Brain microvascular endothelial cell (primary cell): ENCODE measurements at regions not wholly inside any gene's neighbourhood (a gene's known extent, or its start where the extent isn't known, plus 50 kb on each side); places are given as distances from the start of the nearest gene placed in this dataset.
"Not testable (repeated sequence)": the region's sequence is repeated elsewhere in the genome, so short reads cannot be mapped to it uniquely, and the experiment has no call there.

Source experiments
- DNase-seq: peaks from one replicate; pipeline ENCODE4 v3.0.0-alpha.2; 2020
- H3K27ac ChIP-seq: fragments of 250-450 bp; sonication (Bioruptor Pico); 2 replicates; pipeline ENCODE4 v1.5.1; 2020; ENCODE audit warnings: mild to moderate bottlenecking, moderate library complexity
- H3K27me3 ChIP-seq: fragments of 250-450 bp; sonication (Bioruptor Pico); replicated peaks from 2 replicates; pipeline ENCODE4 v1.5.1; 2020; ENCODE audit warnings: mild to moderate bottlenecking
- H3K36me3 ChIP-seq: fragments of 250-450 bp; sonication (Bioruptor Pico); replicated peaks from 2 replicates; pipeline ENCODE4 v1.5.1; 2020; ENCODE audit warnings: mild to moderate bottlenecking
- H3K4me3 ChIP-seq: 2 replicates; pipeline ENCODE4 v1.5.1; 2011; ENCODE audit warnings: low read depth, mild to moderate bottlenecking, control low read depth, low read length, moderate library complexity
- in situ Hi-C: cut with HindIII; loops from 2 replicates; pipeline ENCODE4 v1.10.0; 2017; ENCODE audit warnings: low sequenced_read_pairs, low pct_ligation_motif_present
- TF ChIP-seq, protein P1 (sequence below): IDR thresholded peaks from 2 replicates; pipeline ENCODE4 v1.5.1; 2011; ENCODE audit warnings: low read depth, mild to moderate bottlenecking, moderate library complexity, low read length, control low read depth, inconsistent platforms; ENCODE audit errors: missing control alignments

DNA sequence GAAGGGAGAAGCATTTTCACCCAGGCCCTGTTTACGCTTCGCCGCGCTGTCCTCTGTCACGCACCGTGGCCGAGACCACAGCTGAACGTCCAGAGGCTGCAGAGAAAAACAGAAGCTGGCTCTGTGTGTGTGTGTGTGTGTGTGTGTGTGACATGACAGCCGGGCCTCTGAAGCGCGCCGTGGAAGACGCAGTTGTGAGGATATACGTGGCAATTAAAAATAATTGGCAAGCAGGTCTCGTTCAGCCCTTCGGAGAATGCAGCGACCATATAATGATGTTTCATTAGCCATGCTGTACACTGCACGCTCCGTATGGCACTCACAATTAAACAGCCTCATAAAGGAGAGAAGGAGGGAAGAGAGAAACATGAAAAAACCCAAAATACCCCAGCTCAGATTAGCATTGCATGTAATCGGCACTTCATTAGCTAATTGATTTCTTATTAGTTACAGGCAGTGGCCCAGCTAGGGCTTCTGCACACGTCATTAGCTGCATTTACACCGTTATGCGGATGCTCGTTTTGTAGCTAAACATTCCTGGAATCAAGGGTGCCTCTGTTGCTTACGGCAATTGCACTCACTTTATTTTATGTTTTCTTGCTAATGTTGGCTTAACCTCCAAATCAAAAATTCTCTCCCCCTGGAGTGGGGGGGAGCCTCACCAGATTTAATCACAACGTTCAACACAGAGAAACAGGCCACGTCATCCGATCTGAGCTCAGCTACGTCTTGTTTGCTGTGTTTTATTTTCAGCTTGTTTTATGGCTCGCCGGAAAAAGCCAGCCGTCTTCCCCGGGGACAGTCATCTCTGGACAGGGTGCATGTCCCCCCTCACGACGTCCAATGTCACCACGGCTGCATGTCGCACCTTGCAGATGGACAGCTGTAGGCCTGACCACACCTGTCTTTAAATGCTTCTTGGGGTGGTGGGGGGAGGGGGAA lies 74.6 kb upstream of the SHOX start:
- in situ Hi-C loops, result no loop called here

DNA sequence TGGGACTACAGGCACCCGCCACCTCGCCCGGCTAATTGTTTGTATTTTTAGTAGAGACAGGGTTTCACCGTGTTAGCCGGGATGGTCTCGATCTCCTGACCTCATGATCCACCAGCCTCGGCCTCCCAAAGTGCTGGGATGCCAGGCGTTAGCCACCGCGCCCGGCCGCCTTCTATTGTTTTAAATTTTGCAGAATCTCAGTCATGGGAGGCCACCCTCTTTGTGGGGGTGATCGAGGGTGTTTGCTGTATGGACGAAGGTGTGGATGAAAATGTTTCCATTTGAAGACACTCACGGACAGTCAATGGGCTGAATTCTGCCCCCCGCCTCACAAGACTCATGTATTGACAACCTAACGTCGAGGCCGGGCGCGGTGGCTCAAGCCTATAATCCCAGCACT lies 73.0 kb upstream of the SHOX start:
- H3K36me3 ChIP-seq, H3K27ac ChIP-seq, DNase-seq, in situ Hi-C loops, H3K27me3 ChIP-seq, H3K4me3 ChIP-seq: not testable (repeated sequence)

More for the DNA sequence above, 74.6 kb upstream of the SHOX start:
- Histone ChIP-seq H3K27me3 (no peaks in the 10 kb centered on the region), H3K4me3 (no peak overlapping the region), H3K27ac (no peak overlapping the region), H3K36me3 (no peaks in the 10 kb centered on the region)
- TF ChIP-seq, protein P1, sequence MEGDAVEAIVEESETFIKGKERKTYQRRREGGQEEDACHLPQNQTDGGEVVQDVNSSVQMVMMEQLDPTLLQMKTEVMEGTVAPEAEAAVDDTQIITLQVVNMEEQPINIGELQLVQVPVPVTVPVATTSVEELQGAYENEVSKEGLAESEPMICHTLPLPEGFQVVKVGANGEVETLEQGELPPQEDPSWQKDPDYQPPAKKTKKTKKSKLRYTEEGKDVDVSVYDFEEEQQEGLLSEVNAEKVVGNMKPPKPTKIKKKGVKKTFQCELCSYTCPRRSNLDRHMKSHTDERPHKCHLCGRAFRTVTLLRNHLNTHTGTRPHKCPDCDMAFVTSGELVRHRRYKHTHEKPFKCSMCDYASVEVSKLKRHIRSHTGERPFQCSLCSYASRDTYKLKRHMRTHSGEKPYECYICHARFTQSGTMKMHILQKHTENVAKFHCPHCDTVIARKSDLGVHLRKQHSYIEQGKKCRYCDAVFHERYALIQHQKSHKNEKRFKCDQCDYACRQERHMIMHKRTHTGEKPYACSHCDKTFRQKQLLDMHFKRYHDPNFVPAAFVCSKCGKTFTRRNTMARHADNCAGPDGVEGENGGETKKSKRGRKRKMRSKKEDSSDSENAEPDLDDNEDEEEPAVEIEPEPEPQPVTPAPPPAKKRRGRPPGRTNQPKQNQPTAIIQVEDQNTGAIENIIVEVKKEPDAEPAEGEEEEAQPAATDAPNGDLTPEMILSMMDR, result no peak
- DNase-seq, result no peak

DNA sequence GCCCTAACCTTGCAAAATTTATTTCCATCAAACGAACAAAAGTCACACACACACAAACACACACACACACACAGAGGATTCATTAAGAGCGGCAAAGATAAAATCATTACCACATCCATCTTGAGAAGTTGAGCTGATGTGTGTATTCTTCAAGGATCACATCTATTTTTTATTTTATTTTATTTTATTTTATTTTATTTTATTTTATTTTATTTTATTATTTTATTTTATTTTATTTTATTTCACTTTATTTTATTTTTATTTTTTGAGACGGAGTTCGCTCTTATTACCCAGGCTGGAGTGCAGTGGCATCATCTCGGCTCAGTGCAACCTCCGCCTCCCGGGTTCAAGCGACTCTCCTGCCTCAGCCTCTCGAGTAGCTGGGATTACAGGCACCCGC lies 71.3 kb upstream of the SHOX start:
- H3K27me3 ChIP-seq, DNase-seq, H3K36me3 ChIP-seq, H3K4me3 ChIP-seq, in situ Hi-C loops, H3K27ac ChIP-seq: not testable (repeated sequence)

DNA sequence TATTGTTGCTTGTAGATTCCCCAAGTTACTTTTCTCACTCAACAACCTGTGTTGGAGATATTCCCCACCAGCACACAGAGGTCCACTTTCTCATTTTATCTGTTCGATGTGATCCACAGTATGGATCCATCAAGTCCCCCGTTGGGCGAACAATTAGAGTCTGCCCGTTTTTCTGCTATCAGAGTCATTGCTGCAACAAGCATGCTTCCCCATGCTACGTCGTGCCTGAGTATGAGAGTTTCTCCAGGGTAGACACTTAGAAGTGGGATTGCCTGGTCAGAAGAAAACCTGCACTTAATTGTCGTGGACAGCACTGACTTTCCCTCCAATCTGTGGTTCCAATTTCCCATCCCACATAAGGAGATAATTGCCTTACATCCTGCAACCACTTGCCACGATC lies 62.7 kb upstream of the SHOX start:
- no peak for DNase-seq
- no peak overlapping the region for H3K4me3 ChIP-seq
- TF ChIP-seq, protein P1, result no peak
- H3K36me3 ChIP-seq, result no peaks in the 10 kb centered on the region
- in situ Hi-C loops, result no loop called here
- H3K27ac ChIP-seq, result no peak overlapping the region
- H3K27me3 ChIP-seq, result no peaks in the 10 kb centered on the region

DNA sequence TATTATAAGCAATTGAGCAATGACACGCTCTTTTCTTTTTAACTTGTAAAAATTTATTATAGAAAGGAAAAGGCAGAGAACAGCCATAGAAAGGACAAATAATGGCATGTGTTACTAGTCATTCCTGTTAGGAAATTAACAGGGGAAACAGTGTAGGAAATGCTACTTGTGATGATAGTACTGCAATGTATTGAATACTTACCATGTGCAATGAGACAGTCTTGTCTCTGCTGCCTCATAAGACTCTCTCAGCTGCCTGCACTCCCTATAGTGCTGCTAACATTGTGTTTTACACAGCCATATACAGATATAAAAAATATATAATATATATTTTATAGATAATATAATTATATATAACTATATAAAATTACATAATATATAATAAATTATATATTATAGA lies 62.3 kb upstream of the SHOX start:
- TF ChIP-seq, protein P1, result no peak
- Histone ChIP-seq H3K27me3 (no peaks in the 10 kb centered on the region), H3K36me3 (no peaks in the 10 kb centered on the region), H3K27ac (no peak overlapping the region), H3K4me3 (no peak overlapping the region)
- no peak for DNase-seq
- in situ Hi-C loops, result no loop called here

DNA sequence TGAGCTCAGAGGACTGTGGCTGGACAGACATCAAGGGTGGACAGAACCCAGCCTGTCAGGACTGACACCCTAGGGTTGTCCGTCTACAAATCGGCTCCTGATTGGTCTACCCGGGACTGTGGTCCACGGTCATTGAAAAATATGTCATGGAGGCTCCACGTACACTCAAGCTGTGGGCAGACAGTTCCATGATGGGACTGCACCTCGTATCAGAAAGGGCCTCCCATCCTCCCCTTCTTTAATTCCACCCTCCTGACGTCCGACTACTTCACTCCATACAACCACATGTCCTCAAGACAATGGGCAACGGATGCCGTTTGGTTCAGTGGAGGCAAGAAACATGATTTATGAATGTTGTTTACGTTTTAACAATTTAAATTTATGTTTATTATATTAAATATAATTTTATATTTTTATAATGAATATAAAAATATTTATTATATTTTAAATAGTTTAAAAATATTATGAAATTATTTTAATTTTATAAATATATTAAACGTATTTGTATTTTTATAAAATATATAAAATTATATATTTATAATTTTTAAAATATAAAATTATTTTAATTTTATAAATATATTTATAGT lies 58.0 kb upstream of the SHOX start:
- in situ Hi-C loops, result no loop called here
- Histone ChIP-seq H3K4me3 (no peak overlapping the region), H3K27ac (no peak overlapping the region), H3K27me3 (no peaks in the 10 kb centered on the region), H3K36me3 (no peaks in the 10 kb centered on the region)
- TF ChIP-seq, protein P1, result no peak
- no peak for DNase-seq
